ENCODE measurements at regions not wholly inside any gene's neighbourhood (a gene's known extent, or its start where the extent isn't known, plus 50 kb on each side); places are given as distances from the start of the nearest gene placed in this dataset.

GRCh38 chr5:97670447-97670846 lies 487.4 kb upstream of the RIOK2 start:
- Histone ChIP-seq H3K9me3 (no peaks in the 10 kb centered on the region), H3K4me3 (no peak overlapping the region), H3K27me3 (replicated peaks; ENCODE audit: insufficient read depth) (no peaks in the 10 kb centered on the region), H3K27ac (no peak overlapping the region), H3K36me3 (no peaks in the 10 kb centered on the region), H3K4me1 (replicated peaks) (no peaks in the 10 kb centered on the region)
- intact Hi-C loops (cut with DNase I) = no loop called here
- DNase-seq (ENCODE audit: low spot score) = no peak
- no peak for TF ChIP-seq POLR2A (IDR thresholded peaks at IDR 0.05)
- TF ChIP-seq CTCF (IDR thresholded peaks at IDR 0.05) = no peak
- no peak for TF ChIP-seq POLR2AphosphoS5 (IDR thresholded peaks at IDR 0.05)

DNA sequence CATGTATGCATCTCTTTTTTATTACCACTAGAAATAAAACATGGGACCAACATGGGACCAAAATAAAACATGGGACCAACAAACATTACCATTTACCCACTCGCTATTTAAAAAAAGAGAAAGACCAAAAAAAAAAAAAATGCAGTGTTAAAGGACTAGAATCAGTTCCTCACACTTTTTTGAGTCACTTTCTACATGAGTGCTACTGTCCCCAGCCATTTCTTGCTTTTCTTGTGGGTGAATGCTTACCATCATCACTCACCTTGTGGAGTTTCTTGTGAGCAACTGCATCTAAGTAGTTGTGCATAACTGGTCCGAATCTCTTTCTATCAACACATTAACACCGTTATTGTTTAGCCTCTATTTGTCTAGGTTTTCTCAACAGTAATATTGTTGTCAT lies 493.6 kb upstream of the RIOK2 start:
- H3K27me3 ChIP-seq (replicated peaks; ENCODE audit: insufficient read depth) = no peaks in the 10 kb centered on the region
- no peaks in the 10 kb centered on the region for H3K4me1 ChIP-seq (replicated peaks)
- H3K9me3 ChIP-seq = no peaks in the 10 kb centered on the region
- H3K27ac ChIP-seq = no peak overlapping the region
- WGBS = 91% methylated on average over 3 of the region's 3 CpGs
- no peaks in the 10 kb centered on the region for H3K36me3 ChIP-seq
- no peak overlapping the region for H3K4me3 ChIP-seq
- DNase-seq (ENCODE audit: low spot score) = no peak
- TF ChIP-seq POLR2A (IDR thresholded peaks at IDR 0.05) (no peak), POLR2AphosphoS5 (IDR thresholded peaks at IDR 0.05) (no peak)
- intact Hi-C loops (cut with DNase I) = no loop called here

- no peaks in the 10 kb centered on the region for H3K9me3 ChIP-seq
- TF ChIP-seq CTCF (IDR thresholded peaks at IDR 0.05) (no peak), POLR2AphosphoS5 (IDR thresholded peaks at IDR 0.05) (no peak), POLR2A (IDR thresholded peaks at IDR 0.05) (no peak)
- no peak overlapping the region for H3K27ac ChIP-seq
- no peak for DNase-seq (ENCODE audit: low spot score)
- WGBS = 18% methylated on average over 4 of the region's 4 CpGs
- no peaks in the 10 kb centered on the region for H3K4me1 ChIP-seq (replicated peaks)
- intact Hi-C loops (cut with DNase I) = no loop called here
- no peak overlapping the region for H3K4me3 ChIP-seq
- H3K36me3 ChIP-seq = no peaks in the 10 kb centered on the region
- H3K27me3 ChIP-seq (replicated peaks; ENCODE audit: insufficient read depth) = no peaks in the 10 kb centered on the region
Measured at GRCh38 chr5:97694091-97694490, 511.0 kb upstream of the RIOK2 start.

DNA sequence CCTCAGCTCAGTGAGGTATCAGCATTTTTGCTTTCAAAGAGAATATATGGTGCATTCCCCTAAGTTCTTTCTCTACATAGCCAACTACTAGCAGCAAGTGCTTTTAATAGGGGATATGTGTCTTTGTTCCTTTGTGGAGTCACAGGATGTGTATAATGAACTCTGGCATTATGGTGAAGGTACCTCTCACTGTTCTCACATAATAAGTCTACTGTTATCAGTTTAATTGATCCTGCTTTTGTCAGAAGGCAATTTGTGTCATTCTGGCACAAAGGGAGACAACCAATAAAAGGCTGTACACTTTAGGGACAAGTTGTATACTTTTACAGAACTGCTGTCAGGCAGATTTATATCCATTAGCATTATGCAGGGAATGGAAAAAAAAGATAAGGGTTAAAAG lies 531.4 kb upstream of the RIOK2 start:
- H3K36me3 ChIP-seq = no peaks in the 10 kb centered on the region
- no peaks in the 10 kb centered on the region for H3K27me3 ChIP-seq (replicated peaks; ENCODE audit: insufficient read depth)
- H3K9me3 ChIP-seq = no peaks in the 10 kb centered on the region
- no peak for DNase-seq (ENCODE audit: low spot score)
- intact Hi-C loops (cut with DNase I) = no loop called here
- H3K4me1 ChIP-seq (replicated peaks) = no peaks in the 10 kb centered on the region
- no peak overlapping the region for H3K4me3 ChIP-seq
- TF ChIP-seq CTCF (IDR thresholded peaks at IDR 0.05) (no peak), POLR2AphosphoS5 (IDR thresholded peaks at IDR 0.05) (no peak), POLR2A (IDR thresholded peaks at IDR 0.05) (no peak)
- no peak overlapping the region for H3K27ac ChIP-seq

GRCh38 chr5:97726106-97726505 lies 543.1 kb upstream of the RIOK2 start:
- Histone ChIP-seq H3K9me3 (no peaks in the 10 kb centered on the region), H3K4me1 (replicated peaks) (no peaks in the 10 kb centered on the region), H3K27me3 (replicated peaks; ENCODE audit: insufficient read depth) (no peaks in the 10 kb centered on the region), H3K27ac (no peak overlapping the region), H3K4me3 (no peak overlapping the region), H3K36me3 (no peaks in the 10 kb centered on the region)
- no peak for DNase-seq (ENCODE audit: low spot score)
- WGBS = 44% methylated on average over 1 of the region's 1 CpG
- intact Hi-C loops (cut with DNase I) = no loop called here
- TF ChIP-seq CTCF (IDR thresholded peaks at IDR 0.05) (no peak), POLR2A (IDR thresholded peaks at IDR 0.05) (no peak), POLR2AphosphoS5 (IDR thresholded peaks at IDR 0.05) (no peak)
